ENCODE measurements at regions not wholly inside any gene's neighbourhood (a gene's known extent, or its start where the extent isn't known, plus 50 kb on each side); places are given as distances from the start of the nearest gene placed in this dataset.
"Not testable (repeated sequence)": the region's sequence is repeated elsewhere in the genome, so short reads cannot be mapped to it uniquely, and the experiment has no call there.

GRCh38 chr15:20368974-20369373, 172.6 kb downstream of the GOLGA6L6 start:
- Histone ChIP-seq H3K36me3 (ENCODE audit: control insufficient read depth, insufficient read depth, low read length) (no peaks in the 10 kb centered on the region), H3K4me1 (ENCODE audit: control insufficient read depth, insufficient read depth, low read length, poor library complexity, severe bottlenecking) (no peaks in the 10 kb centered on the region), H3K9me3 (ENCODE audit: control insufficient read depth in 2 of 2, low read length in 2 of 2) (no peaks in the 10 kb centered on the region), H3K27me3 (ENCODE audit: control insufficient read depth, insufficient read depth, low read length) (no peaks in the 10 kb centered on the region), H3K4me3 (ENCODE audit: low read depth, low read length) (no peak overlapping the region), H3K27ac (ENCODE audit: insufficient read depth, low read length, poor library complexity, severe bottlenecking) (no peak overlapping the region)
- ATAC-seq (ENCODE audit: low read depth in 2 of 2) (no peak), DNase-seq (no peak)
- H3K9me3 Mint-ChIP-seq = no peaks in the 10 kb centered on the region
- H3K27me3 Mint-ChIP-seq = no peaks in the 10 kb centered on the region
- no peaks in the 10 kb centered on the region for H3K4me1 Mint-ChIP-seq
- H3K27ac Mint-ChIP-seq = no peak overlapping the region
- H3K4me3 Mint-ChIP-seq = no peak overlapping the region
- no peaks in the 10 kb centered on the region for H3K36me3 Mint-ChIP-seq

GRCh38 chr15:20367093-20367492, 174.5 kb downstream of the GOLGA6L6 start:
- H3K4me1 ChIP-seq (ENCODE audit: control insufficient read depth, insufficient read depth, low read length, poor library complexity, severe bottlenecking) = no peaks in the 10 kb centered on the region
- no peak overlapping the region for H3K4me3 ChIP-seq (ENCODE audit: low read depth, low read length)
- ATAC-seq (ENCODE audit: low read depth in 2 of 2) = no peak
- H3K9me3 ChIP-seq (ENCODE audit: control insufficient read depth in 2 of 2, low read length in 2 of 2) = no peaks in the 10 kb centered on the region
- H3K36me3 ChIP-seq (ENCODE audit: control insufficient read depth, insufficient read depth, low read length) = no peaks in the 10 kb centered on the region
- DNase-seq = no peak
- no peaks in the 10 kb centered on the region for H3K27me3 Mint-ChIP-seq
- no peak overlapping the region for H3K4me3 Mint-ChIP-seq
- H3K27ac ChIP-seq (ENCODE audit: insufficient read depth, low read length, poor library complexity, severe bottlenecking) = no peak overlapping the region
- H3K36me3 Mint-ChIP-seq = no peaks in the 10 kb centered on the region
- no peaks in the 10 kb centered on the region for H3K4me1 Mint-ChIP-seq
- H3K27me3 ChIP-seq (ENCODE audit: control insufficient read depth, insufficient read depth, low read length) = no peaks in the 10 kb centered on the region
- no peaks in the 10 kb centered on the region for H3K9me3 Mint-ChIP-seq
- no peak overlapping the region for H3K27ac Mint-ChIP-seq

GRCh38 chr15:20363591-20363990, 178.0 kb downstream of the GOLGA6L6 start:
- not testable (repeated sequence) for H3K4me1 Mint-ChIP-seq; ATAC-seq (ENCODE audit: low read depth in 2 of 2); H3K27me3 Mint-ChIP-seq; H3K4me1 ChIP-seq (ENCODE audit: control insufficient read depth, insufficient read depth, low read length, poor library complexity, severe bottlenecking); H3K27me3 ChIP-seq (ENCODE audit: control insufficient read depth, insufficient read depth, low read length); H3K9me3 ChIP-seq (ENCODE audit: control insufficient read depth in 2 of 2, low read length in 2 of 2); H3K36me3 ChIP-seq (ENCODE audit: control insufficient read depth, insufficient read depth, low read length); H3K4me3 Mint-ChIP-seq; H3K4me3 ChIP-seq (ENCODE audit: low read depth, low read length); DNase-seq; H3K36me3 Mint-ChIP-seq; H3K27ac Mint-ChIP-seq; H3K27ac ChIP-seq (ENCODE audit: insufficient read depth, low read length, poor library complexity, severe bottlenecking); H3K9me3 Mint-ChIP-seq

GRCh38 chr15:20361091-20361490, 180.5 kb downstream of the GOLGA6L6 start:
- peaks cover 6% of the 10 kb centered on the region for H3K27me3 Mint-ChIP-seq
- H3K9me3 Mint-ChIP-seq = peaks cover 0 to under 1% (median 0%) of the 10 kb centered on the region in 7 donors
- Histone ChIP-seq H3K4me3 (ENCODE audit: low read depth, low read length) (no peak overlapping the region), H3K36me3 (ENCODE audit: control insufficient read depth, insufficient read depth, low read length) (no peaks in the 10 kb centered on the region), H3K27ac (ENCODE audit: insufficient read depth, low read length, poor library complexity, severe bottlenecking) (no peak overlapping the region), H3K9me3 (ENCODE audit: control insufficient read depth in 2 of 2, low read length in 2 of 2) (no peaks in the 10 kb centered on the region), H3K4me1 (ENCODE audit: control insufficient read depth, insufficient read depth, low read length, poor library complexity, severe bottlenecking) (peaks cover 7% of the 10 kb centered on the region), H3K27me3 (ENCODE audit: control insufficient read depth, insufficient read depth, low read length) (no peaks in the 10 kb centered on the region)
- peaks cover 0 to 7% (median 6%) of the 10 kb centered on the region in 4 donors for H3K4me1 Mint-ChIP-seq
- no peak for ATAC-seq (ENCODE audit: low read depth in 2 of 2)
- no peak overlapping the region for H3K4me3 Mint-ChIP-seq
- H3K27ac Mint-ChIP-seq = no peak overlapping the region
- DNase-seq = no peak
- H3K36me3 Mint-ChIP-seq = no peaks in the 10 kb centered on the region

- no peak overlapping the region for H3K4me3 ChIP-seq (ENCODE audit: low read depth, low read length)
- H3K4me1 ChIP-seq (ENCODE audit: control insufficient read depth, insufficient read depth, low read length, poor library complexity, severe bottlenecking) = peaks cover 8% of the 10 kb centered on the region
- no peak for DNase-seq
- H3K27ac Mint-ChIP-seq = no peak overlapping the region
- H3K9me3 Mint-ChIP-seq = peaks cover 0 to 3% (median 0%) of the 10 kb centered on the region in 7 donors
- H3K4me1 Mint-ChIP-seq = peaks cover 0 to 12% (median 7%) of the 10 kb centered on the region in 4 donors
- H3K27ac ChIP-seq (ENCODE audit: insufficient read depth, low read length, poor library complexity, severe bottlenecking) = no peak overlapping the region
- ATAC-seq (ENCODE audit: low read depth in 2 of 2) = no peak
- H3K27me3 Mint-ChIP-seq = peaks cover 6% of the 10 kb centered on the region
- no peaks in the 10 kb centered on the region for H3K36me3 ChIP-seq (ENCODE audit: control insufficient read depth, insufficient read depth, low read length)
- H3K36me3 Mint-ChIP-seq = no peaks in the 10 kb centered on the region
- H3K27me3 ChIP-seq (ENCODE audit: control insufficient read depth, insufficient read depth, low read length) = no peaks in the 10 kb centered on the region
- H3K4me3 Mint-ChIP-seq = no peak overlapping the region
- H3K9me3 ChIP-seq (ENCODE audit: control insufficient read depth in 2 of 2, low read length in 2 of 2) = no peaks in the 10 kb centered on the region
Measured at GRCh38 chr15:20358779-20359414, 182.7 kb downstream of the GOLGA6L6 start.

GRCh38 chr15:20358066-20358778, 183.4 kb downstream of the GOLGA6L6 start:
- ATAC-seq (ENCODE audit: low read depth in 2 of 2) (no peak), DNase-seq (no peak)
- no peaks in the 10 kb centered on the region for H3K36me3 ChIP-seq (ENCODE audit: control insufficient read depth, insufficient read depth, low read length)
- no peaks in the 10 kb centered on the region for H3K27me3 ChIP-seq (ENCODE audit: control insufficient read depth, insufficient read depth, low read length)
- Mint-ChIP-seq H3K27me3 (peaks cover 6% of the 10 kb centered on the region), H3K4me3 (no peak overlapping the region), H3K27ac (no peak overlapping the region), H3K9me3 (peaks cover 0 to 3% (median 0%) of the 10 kb centered on the region in 7 donors), H3K36me3 (no peaks in the 10 kb centered on the region), H3K4me1 (peaks cover 0 to 12% (median 7%) of the 10 kb centered on the region in 4 donors)
- no peak overlapping the region for H3K4me3 ChIP-seq (ENCODE audit: low read depth, low read length)
- H3K27ac ChIP-seq (ENCODE audit: insufficient read depth, low read length, poor library complexity, severe bottlenecking) = no peak overlapping the region
- peaks cover 8% of the 10 kb centered on the region for H3K4me1 ChIP-seq (ENCODE audit: control insufficient read depth, insufficient read depth, low read length, poor library complexity, severe bottlenecking)
- no peaks in the 10 kb centered on the region for H3K9me3 ChIP-seq (ENCODE audit: control insufficient read depth in 2 of 2, low read length in 2 of 2)

GRCh38 chr15:20357481-20358065, 184.0 kb downstream of the GOLGA6L6 start:
- no peaks in the 10 kb centered on the region for H3K9me3 ChIP-seq (ENCODE audit: control insufficient read depth in 2 of 2, low read length in 2 of 2)
- Mint-ChIP-seq H3K4me1 (peaks cover 0 to 14% (median 7%) of the 10 kb centered on the region in 4 donors), H3K4me3 (no peak overlapping the region)

More at GRCh38 chr15:20357481-20358065, 184.0 kb downstream of the GOLGA6L6 start:
- H3K27ac Mint-ChIP-seq = peak overlapping the region in 1 of 3 donors; percentile 92
- Histone ChIP-seq H3K4me1 (ENCODE audit: control insufficient read depth, insufficient read depth, low read length, poor library complexity, severe bottlenecking) (peaks cover 8% of the 10 kb centered on the region), H3K4me3 (ENCODE audit: low read depth, low read length) (no peak overlapping the region), H3K27me3 (ENCODE audit: control insufficient read depth, insufficient read depth, low read length) (no peaks in the 10 kb centered on the region), H3K36me3 (ENCODE audit: control insufficient read depth, insufficient read depth, low read length) (no peaks in the 10 kb centered on the region), H3K27ac (ENCODE audit: insufficient read depth, low read length, poor library complexity, severe bottlenecking) (no peak overlapping the region)
- H3K9me3 Mint-ChIP-seq = peaks cover 0 to 3% (median 0%) of the 10 kb centered on the region in 7 donors
- DNase-seq = no peak
- no peaks in the 10 kb centered on the region for H3K36me3 Mint-ChIP-seq
- ATAC-seq (ENCODE audit: low read depth in 2 of 2) = no peak
- H3K27me3 Mint-ChIP-seq = peaks cover 6% of the 10 kb centered on the region
